GM12864 (cell line): ENCODE measurements at regions not wholly inside any gene's neighbourhood (a gene's known extent, or its start where the extent isn't known, plus 50 kb on each side); places are given as distances from the start of the nearest gene placed in this dataset.

ENCODE experiments used
- DNase-seq: peaks from one replicate; pipeline ENCODE4 v3.0.0-alpha.2; 2011; ENCODE audit warnings: low read depth
- H3K4me3 ChIP-seq: 2 replicates; pipeline ENCODE4 v1.5.1; 2011; ENCODE audit warnings: mild to moderate bottlenecking, low read depth, low read length, control low read depth
- TF ChIP-seq, protein P1 (sequence below): IDR thresholded peaks from 2 replicates; pipeline ENCODE4 v1.5.1; 2011; ENCODE audit warnings: low read depth, mild to moderate bottlenecking, moderate library complexity, low read length, control low read depth, inconsistent platforms; ENCODE audit errors: missing control alignments

DNA sequence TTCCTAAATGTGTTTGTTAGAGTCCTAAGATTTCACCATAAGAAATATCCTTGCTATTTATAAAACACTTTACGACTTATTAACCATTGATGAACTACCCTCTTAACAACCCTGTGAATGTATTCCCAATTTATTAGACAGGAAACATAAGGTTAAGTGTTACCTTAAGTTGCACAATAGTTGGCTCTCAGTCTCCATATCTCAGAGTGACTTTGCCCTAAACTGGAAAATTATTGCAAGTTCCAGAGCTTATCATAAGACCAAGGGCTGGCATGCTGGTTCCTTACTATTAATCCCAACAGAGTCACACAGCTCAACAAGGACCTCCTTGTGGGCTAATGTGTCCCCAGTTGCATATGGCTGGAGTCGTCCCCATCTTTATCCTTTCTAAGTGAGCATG lies 165.8 kb downstream of the INSIG2 start:
- DNase-seq: no peak
- TF ChIP-seq, protein P1, sequence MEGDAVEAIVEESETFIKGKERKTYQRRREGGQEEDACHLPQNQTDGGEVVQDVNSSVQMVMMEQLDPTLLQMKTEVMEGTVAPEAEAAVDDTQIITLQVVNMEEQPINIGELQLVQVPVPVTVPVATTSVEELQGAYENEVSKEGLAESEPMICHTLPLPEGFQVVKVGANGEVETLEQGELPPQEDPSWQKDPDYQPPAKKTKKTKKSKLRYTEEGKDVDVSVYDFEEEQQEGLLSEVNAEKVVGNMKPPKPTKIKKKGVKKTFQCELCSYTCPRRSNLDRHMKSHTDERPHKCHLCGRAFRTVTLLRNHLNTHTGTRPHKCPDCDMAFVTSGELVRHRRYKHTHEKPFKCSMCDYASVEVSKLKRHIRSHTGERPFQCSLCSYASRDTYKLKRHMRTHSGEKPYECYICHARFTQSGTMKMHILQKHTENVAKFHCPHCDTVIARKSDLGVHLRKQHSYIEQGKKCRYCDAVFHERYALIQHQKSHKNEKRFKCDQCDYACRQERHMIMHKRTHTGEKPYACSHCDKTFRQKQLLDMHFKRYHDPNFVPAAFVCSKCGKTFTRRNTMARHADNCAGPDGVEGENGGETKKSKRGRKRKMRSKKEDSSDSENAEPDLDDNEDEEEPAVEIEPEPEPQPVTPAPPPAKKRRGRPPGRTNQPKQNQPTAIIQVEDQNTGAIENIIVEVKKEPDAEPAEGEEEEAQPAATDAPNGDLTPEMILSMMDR: no peak

DNA sequence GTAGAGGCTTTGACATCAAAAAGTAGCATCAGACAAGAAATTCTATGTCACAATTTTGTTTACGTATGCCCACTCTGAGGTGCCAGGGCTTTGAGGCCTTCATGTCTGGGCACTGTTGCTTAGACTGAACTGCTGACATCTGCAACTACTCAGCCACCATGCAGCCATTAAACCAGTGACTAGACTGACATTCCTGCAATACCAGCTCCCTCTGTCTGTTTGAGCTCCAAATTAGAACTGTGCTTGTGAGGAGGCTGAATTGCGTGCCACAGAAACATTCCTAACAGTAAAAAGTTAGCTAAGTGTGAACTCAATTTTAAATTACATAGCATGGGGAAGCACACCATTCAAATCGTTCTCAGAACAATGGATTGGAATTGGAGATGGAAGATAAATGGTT lies 163.2 kb downstream of the INSIG2 start:
- H3K4me3 ChIP-seq: no peak overlapping the region
- TF ChIP-seq, protein P1: no peak
- no peak for DNase-seq

More for the DNA sequence above, 165.8 kb downstream of the INSIG2 start:
- no peak overlapping the region for H3K4me3 ChIP-seq

DNA sequence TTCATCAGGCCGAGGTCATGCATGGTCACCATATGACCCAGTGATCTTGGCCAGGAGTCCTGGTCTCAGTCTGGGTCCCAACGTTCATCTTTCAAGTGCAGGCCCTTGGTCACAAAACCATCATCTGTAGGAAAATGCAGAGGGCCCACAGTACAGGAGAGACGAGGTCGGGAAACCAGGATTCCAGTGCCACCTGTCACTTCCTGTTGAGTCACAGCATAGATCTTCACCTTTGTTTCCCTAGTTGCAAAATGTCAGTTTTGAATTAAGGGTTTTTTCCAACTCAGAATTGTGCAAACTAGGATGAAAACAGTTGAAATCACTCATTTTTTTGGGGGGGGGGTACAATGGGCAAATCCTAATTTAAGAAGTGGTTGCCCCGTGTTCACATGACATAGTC lies 162.2 kb downstream of the INSIG2 start:
- no peak for DNase-seq
- TF ChIP-seq, protein P1: no peak
- H3K4me3 ChIP-seq: no peak overlapping the region

DNA sequence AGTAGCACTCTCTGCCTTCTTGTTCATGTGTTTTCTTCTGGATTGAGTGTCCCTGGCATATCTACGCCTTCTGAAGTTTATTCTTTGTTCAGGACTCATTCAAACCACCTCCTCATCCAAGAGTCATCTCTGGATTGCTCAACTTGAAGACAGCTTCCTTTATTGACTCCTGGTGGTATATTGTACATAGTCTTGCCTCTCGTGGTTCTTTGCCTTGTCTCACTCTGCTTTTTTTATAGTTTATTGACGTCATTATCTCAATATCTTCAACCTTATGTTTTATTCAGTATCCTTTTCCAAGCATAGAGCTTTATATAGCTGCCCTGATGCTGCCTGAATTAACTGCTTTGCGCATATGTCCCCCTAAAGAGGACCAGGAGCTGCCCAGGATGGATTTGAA lies 161.7 kb downstream of the INSIG2 start:
- TF ChIP-seq, protein P1: no peak
- no peak for DNase-seq
- no peak overlapping the region for H3K4me3 ChIP-seq

DNA sequence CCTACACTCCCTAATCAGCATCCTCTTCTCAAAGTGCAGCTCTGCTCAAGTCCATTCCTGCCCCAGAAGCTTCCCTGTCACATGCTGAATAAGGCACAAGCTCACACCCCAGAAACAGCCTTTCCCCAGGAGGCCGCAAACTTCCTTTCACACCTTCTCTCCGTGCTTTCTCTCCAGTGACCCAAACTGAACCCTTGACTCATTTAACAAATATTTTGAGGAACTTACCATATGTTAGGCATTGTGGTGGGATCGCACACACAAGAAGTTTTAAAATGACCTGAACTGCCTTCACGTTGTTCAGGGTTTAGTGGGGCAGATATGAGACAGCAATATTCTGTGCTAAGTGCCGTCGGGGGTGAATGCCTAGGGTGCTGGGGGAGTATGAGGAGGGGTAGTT lies 161.3 kb downstream of the INSIG2 start:
- DNase-seq: no peak
- TF ChIP-seq, protein P1: no peak
- H3K4me3 ChIP-seq: no peak overlapping the region

DNA sequence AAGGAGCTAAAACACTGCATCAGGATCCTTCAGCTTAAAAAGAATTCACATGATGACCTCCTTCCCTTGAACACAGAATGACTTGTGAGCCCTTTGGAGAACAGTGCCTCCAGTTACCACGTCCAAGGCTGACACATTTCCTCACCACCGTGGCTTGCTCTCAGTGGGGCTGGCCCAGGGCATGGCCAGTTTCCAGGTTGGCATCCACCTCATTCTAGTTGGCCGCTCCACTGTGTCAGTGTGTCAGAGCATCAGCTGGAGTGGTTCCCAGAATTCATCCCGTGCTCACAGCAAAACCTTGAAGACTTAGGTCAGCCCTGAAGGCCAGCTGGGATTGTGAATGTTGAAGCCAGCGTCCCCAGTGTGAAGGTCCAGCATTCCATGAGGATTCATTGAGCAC lies 158.5 kb downstream of the INSIG2 start:
- TF ChIP-seq, protein P1: no peak

DNA sequence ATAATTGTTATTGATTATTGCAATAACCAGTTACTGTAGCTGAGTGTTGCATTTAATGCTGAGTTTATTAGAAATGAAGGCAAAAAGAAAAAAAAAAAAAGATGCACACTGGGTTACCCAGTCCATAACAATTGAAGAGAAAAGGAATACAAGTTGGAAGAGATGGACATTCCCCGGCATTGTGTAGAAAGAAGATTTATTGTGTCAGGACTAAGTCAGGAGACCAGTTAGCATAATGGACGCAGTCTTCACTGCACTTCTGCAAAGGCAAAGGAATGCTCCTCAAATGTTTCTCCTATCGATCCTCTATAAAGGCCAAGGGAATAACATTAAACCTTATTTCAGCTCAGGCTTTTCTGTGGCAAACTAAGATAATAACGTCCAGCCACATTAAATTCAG lies 157.8 kb downstream of the INSIG2 start:
- TF ChIP-seq, protein P1: no peak
- no peak overlapping the region for H3K4me3 ChIP-seq
- DNase-seq: no peak

More for the DNA sequence above, 158.5 kb downstream of the INSIG2 start:
- DNase-seq: no peak
- H3K4me3 ChIP-seq: no peak overlapping the region
